ENCODE measurements at regions not wholly inside any gene's neighbourhood (a gene's known extent, or its start where the extent isn't known, plus 50 kb on each side); places are given as distances from the start of the nearest gene placed in this dataset.

- no peak overlapping the region for H3K4me3 ChIP-seq (replicated peaks in 1 of 2; ENCODE audit: low read depth in 1 of 2, low read length in 2 of 2)
- H3K27me3 ChIP-seq (ENCODE audit: insufficient read depth, low read length), result no peaks in the 10 kb centered on the region
- no peaks in the 10 kb centered on the region for H3K9me2 ChIP-seq (ENCODE audit: insufficient read depth)
- H3K27ac ChIP-seq (ENCODE audit: low read depth, low read length), result no peak overlapping the region
- intact Hi-C loops (cut with micrococcal nuclease), result no loop called here
- RAD21 ChIA-PET (ENCODE audit: low non-redundant PET in 1 of 2, low total read pairs in 2 of 2, uncharacterized antibody in 2 of 2, unreplicated experiment in 2 of 2), result no interaction called here
- no peaks in the 10 kb centered on the region for H3K36me3 ChIP-seq (ENCODE audit: control insufficient read depth in 1 of 2, insufficient read depth in 2 of 2, low read length in 2 of 2)
- H3K4me1 ChIP-seq (ENCODE audit: control insufficient read depth in 1 of 2, insufficient read depth in 2 of 2, low read length in 2 of 2), result no peaks in the 10 kb centered on the region
- H3K9ac ChIP-seq (ENCODE audit: low read length), result no peak overlapping the region
- no peak for TF ChIP-seq SP1 (IDR thresholded peaks at IDR 0.05; ENCODE audit: low read depth)
- TF ChIP-seq CBX3 (IDR thresholded peaks at IDR 0.05; ENCODE audit: low read depth), result no peak
- DNase-seq (ENCODE audit: low read depth, low spot score) (no peak), ATAC-seq (no peak)
- BruUV-seq (replicated peaks), result no TSS peak
- CTCF ChIA-PET, result no interaction called here
- no peaks in the 10 kb centered on the region for H3K9me3 ChIP-seq (ENCODE audit: control insufficient read depth in 1 of 2, insufficient read depth in 1 of 2, low read depth in 1 of 2, low read length in 2 of 2)
- no peaks in the 10 kb centered on the region for H3K79me2 ChIP-seq (ENCODE audit: insufficient read depth, low read length)
- H4K20me1 ChIP-seq (ENCODE audit: insufficient read depth), result no peaks in the 10 kb centered on the region
- H3K4me2 ChIP-seq (ENCODE audit: low read length), result no peak overlapping the region
- no peak overlapping the region for H2AFZ ChIP-seq (ENCODE audit: low read depth, low read length, poor library complexity, severe bottlenecking)
- POLR2A ChIA-PET, result no interaction called here
These were observed 321.2 kb upstream of the NBEA start for GRCh38 chr13:34620862-34621261.

GRCh38 chr13:34623331-34623730, 318.7 kb upstream of the NBEA start:
- Histone ChIP-seq H3K36me3 (ENCODE audit: control insufficient read depth in 1 of 2, insufficient read depth in 2 of 2, low read length in 2 of 2) (no peaks in the 10 kb centered on the region), H3K27me3 (ENCODE audit: insufficient read depth, low read length) (no peaks in the 10 kb centered on the region), H3K4me3 (replicated peaks in 1 of 2; ENCODE audit: low read depth in 1 of 2, low read length in 2 of 2) (no peak overlapping the region), H3K4me1 (ENCODE audit: control insufficient read depth in 1 of 2, insufficient read depth in 2 of 2, low read length in 2 of 2) (no peaks in the 10 kb centered on the region), H3K79me2 (ENCODE audit: insufficient read depth, low read length) (no peaks in the 10 kb centered on the region), H3K27ac (ENCODE audit: low read depth, low read length) (no peak overlapping the region), H4K20me1 (ENCODE audit: insufficient read depth) (no peaks in the 10 kb centered on the region), H3K9me3 (ENCODE audit: control insufficient read depth in 1 of 2, insufficient read depth in 1 of 2, low read depth in 1 of 2, low read length in 2 of 2) (no peaks in the 10 kb centered on the region), H3K4me2 (ENCODE audit: low read length) (no peak overlapping the region), H2AFZ (ENCODE audit: low read depth, low read length, poor library complexity, severe bottlenecking) (no peak overlapping the region), H3K9ac (ENCODE audit: low read length) (no peak overlapping the region), H3K9me2 (ENCODE audit: insufficient read depth) (no peaks in the 10 kb centered on the region)
- RAD21 ChIA-PET (ENCODE audit: low non-redundant PET in 1 of 2, low total read pairs in 2 of 2, uncharacterized antibody in 2 of 2, unreplicated experiment in 2 of 2), result no interaction called here
- DNase-seq (ENCODE audit: low read depth, low spot score), result no peak
- POLR2A ChIA-PET, result no interaction called here
- no peak for ATAC-seq
- BruUV-seq (replicated peaks), result no TSS peak
- intact Hi-C loops (cut with micrococcal nuclease), result no loop called here
- CTCF ChIA-PET, result no interaction called here
- no peak for TF ChIP-seq CEBPB (IDR thresholded peaks at IDR 0.05; ENCODE audit: low read depth)
- TF ChIP-seq ZNF274 (IDR thresholded peaks at IDR 0.05; ENCODE audit: low read depth, low read length), result no peak
- TF ChIP-seq CTCF (IDR thresholded peaks at IDR 0.05 in 2 of 3, conservative IDR thresholded peaks at IDR 0.05 in 1 of 3; ENCODE audit: borderline replicate concordance in 1 of 3, insufficient read depth in 1 of 3, low read depth in 2 of 3, low read length in 2 of 3), result no peak
- no peak for TF ChIP-seq ZFX (IDR thresholded peaks at IDR 0.05)
- no peak for TF ChIP-seq SP1 (IDR thresholded peaks at IDR 0.05; ENCODE audit: low read depth)
- TF ChIP-seq ZBTB33 (IDR thresholded peaks at IDR 0.05; ENCODE audit: extremely low read depth, insufficient replicate concordance, low read length), result no peak
- no peak for TF ChIP-seq SIN3A (IDR thresholded peaks at IDR 0.05; ENCODE audit: low read depth)
- TF ChIP-seq ATF3 (IDR thresholded peaks at IDR 0.05), result no peak
- TF ChIP-seq EZH2 (IDR thresholded peaks at IDR 0.05), result no peak
- no peak for TF ChIP-seq POLR2A (IDR thresholded peaks at IDR 0.05; ENCODE audit: borderline replicate concordance, extremely low read depth, insufficient read depth, insufficient read length)
- TF ChIP-seq TCF7L2 (IDR thresholded peaks at IDR 0.05; ENCODE audit: borderline replicate concordance, extremely low read depth, insufficient read depth, insufficient read length), result no peak
- no peak for TF ChIP-seq ELF1 (IDR thresholded peaks at IDR 0.05; ENCODE audit: borderline replicate concordance, low read depth)
- TF ChIP-seq JUND (IDR thresholded peaks at IDR 0.05), result no peak
- no peak for TF ChIP-seq REST (IDR thresholded peaks at IDR 0.05; ENCODE audit: low read depth)
